Lower lobe of right lung (tissue), 2 donors: ENCODE measurements at regions not wholly inside any gene's neighbourhood (a gene's known extent, or its start where the extent isn't known, plus 50 kb on each side); places are given as distances from the start of the nearest gene placed in this dataset.

Experiments used
- ATAC-seq, 2 donors: fragments of 200-7000 bp; cut with Tn5 transposase; one replicate each; pipeline ENCODE4 v1.9.1; 2020 to 2022; ENCODE audit warnings: mild to moderate bottlenecking in 2 of 2, moderate library complexity in 2 of 2
- DNase-seq: peaks from one replicate; pipeline ENCODE4 v3.0.0-alpha.2; 2020
- H3K27ac ChIP-seq: fragments of 200-600 bp; one replicate; pipeline ENCODE4 v1.8.0; 2022
- H3K27me3 ChIP-seq: fragments of 200-600 bp; one replicate; pipeline ENCODE4 v1.8.0; 2022; ENCODE audit warnings: low read depth
- H3K36me3 ChIP-seq: fragments of 200-600 bp; one replicate; pipeline ENCODE4 v1.8.0; 2022; ENCODE audit warnings: mild to moderate bottlenecking
- H3K4me1 ChIP-seq: fragments of 200-600 bp; one replicate; pipeline ENCODE4 v1.8.0; 2022
- H3K4me3 ChIP-seq: fragments of 200-600 bp; one replicate; pipeline ENCODE4 v1.8.0; 2022; ENCODE audit warnings: mild to moderate bottlenecking
- H3K9me3 ChIP-seq: fragments of 200-600 bp; one replicate; pipeline ENCODE4 v1.8.0; 2022
- intact Hi-C: fragments of 100-400 bp; cut with DNase I; formaldehyde crosslinking; loops from one replicate; pipeline ENCODE4 v1.11.0; 2022
- TF ChIP-seq, protein P1 (sequence below): fragments of 200-600 bp; IDR thresholded peaks from one replicate; pipeline ENCODE4 v1.8.0; 2022; ENCODE audit warnings: antibody characterized with exemption, mild to moderate bottlenecking
- donor health status: DM: no; HTN: yes; CAD: no; lungs with severe emphysema.

DNA sequence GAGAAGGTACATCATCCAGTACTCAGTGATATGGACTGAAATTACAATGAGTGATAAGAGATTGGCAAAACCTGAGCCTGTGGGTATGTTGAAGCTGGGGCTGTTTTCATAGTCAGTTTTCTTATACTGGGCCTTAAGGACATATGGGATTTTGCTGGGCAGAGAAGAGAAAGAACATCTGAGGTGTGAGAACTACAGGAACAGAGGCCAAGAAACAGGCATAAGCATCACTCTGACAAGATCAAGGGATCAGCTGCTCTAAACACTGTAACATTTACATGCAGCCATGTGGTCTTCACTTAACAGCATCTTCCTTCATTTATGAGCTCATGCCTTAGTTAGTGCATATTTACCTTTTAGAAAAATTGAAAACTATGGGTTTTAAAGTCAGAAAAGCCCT, 220.0 kb downstream of the TRIM36 start:
- no peak for ATAC-seq
- Histone ChIP-seq H3K27ac (no peak overlapping the region), H3K36me3 (no peaks in the 10 kb centered on the region), H3K4me3 (no peak overlapping the region), H3K4me1 (no peaks in the 10 kb centered on the region), H3K27me3 (no peaks in the 10 kb centered on the region), H3K9me3 (no peaks in the 10 kb centered on the region)
- TF ChIP-seq, protein P1, sequence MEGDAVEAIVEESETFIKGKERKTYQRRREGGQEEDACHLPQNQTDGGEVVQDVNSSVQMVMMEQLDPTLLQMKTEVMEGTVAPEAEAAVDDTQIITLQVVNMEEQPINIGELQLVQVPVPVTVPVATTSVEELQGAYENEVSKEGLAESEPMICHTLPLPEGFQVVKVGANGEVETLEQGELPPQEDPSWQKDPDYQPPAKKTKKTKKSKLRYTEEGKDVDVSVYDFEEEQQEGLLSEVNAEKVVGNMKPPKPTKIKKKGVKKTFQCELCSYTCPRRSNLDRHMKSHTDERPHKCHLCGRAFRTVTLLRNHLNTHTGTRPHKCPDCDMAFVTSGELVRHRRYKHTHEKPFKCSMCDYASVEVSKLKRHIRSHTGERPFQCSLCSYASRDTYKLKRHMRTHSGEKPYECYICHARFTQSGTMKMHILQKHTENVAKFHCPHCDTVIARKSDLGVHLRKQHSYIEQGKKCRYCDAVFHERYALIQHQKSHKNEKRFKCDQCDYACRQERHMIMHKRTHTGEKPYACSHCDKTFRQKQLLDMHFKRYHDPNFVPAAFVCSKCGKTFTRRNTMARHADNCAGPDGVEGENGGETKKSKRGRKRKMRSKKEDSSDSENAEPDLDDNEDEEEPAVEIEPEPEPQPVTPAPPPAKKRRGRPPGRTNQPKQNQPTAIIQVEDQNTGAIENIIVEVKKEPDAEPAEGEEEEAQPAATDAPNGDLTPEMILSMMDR = no peak
- DNase-seq = no peak
- intact Hi-C loops = no loop called here

DNA sequence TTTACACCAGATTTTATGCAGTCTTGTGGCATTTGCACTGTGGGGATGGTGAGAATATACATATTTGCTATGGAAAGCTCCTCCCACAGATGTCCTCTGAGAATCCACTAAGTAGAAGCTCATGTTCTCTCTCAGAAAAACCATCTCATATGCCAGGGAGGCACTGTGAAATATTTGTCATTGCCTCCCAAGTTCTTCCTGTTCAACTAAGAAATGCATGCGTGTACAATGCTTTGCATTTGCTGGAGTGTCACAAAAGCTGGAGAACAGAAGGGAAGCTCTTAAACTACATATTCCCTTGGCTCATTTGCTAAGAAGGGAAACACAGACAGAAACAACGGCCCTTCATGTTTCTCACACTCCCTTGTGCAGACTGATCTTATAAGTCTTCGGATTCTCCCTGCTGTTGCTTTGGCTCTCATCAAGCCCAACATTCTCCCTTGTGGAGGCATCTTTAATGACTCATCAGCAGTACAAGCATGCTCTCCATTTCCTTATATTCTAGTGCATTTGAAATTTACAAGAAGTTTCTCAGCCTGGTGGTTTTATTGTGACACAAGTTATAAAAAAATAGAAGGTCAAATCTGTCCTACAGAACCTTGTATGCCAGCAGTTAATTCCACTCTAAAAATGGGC, 220.6 kb downstream of the TRIM36 start:
- no peaks in the 10 kb centered on the region for H3K9me3 ChIP-seq
- no peaks in the 10 kb centered on the region for H3K36me3 ChIP-seq
- intact Hi-C loops = no loop called here
- no peak overlapping the region for H3K27ac ChIP-seq
- no peaks in the 10 kb centered on the region for H3K27me3 ChIP-seq
- no peak for ATAC-seq
- TF ChIP-seq, protein P1 = no peak
- H3K4me1 ChIP-seq = no peaks in the 10 kb centered on the region
- H3K4me3 ChIP-seq = no peak overlapping the region
- no peak for DNase-seq

DNA sequence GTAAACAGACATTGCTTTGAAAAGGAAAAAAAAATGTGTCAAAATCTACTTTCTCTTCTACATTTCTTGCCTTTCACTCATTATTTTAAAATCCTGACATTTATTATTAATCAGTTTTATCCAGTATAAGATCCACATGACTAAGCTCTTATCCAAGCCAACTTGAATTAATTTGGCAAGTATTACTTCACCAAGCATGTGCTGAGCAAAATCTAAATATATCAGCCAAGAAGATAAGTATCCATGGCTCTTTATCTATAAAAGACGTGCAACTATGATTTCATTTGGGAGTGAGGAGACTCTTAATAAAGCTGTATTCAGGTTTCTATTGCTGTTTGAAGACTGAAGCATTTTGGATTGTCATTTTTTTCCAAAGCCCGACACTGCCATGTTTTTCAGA, 221.3 kb downstream of the TRIM36 start:
- H3K9me3 ChIP-seq = no peaks in the 10 kb centered on the region
- DNase-seq (no peak), ATAC-seq (no peak)
- TF ChIP-seq, protein P1 = no peak
- no peaks in the 10 kb centered on the region for H3K36me3 ChIP-seq
- H3K27me3 ChIP-seq = no peaks in the 10 kb centered on the region
- no peaks in the 10 kb centered on the region for H3K4me1 ChIP-seq
- no peak overlapping the region for H3K27ac ChIP-seq
- intact Hi-C loops = no loop called here
- no peak overlapping the region for H3K4me3 ChIP-seq

DNA sequence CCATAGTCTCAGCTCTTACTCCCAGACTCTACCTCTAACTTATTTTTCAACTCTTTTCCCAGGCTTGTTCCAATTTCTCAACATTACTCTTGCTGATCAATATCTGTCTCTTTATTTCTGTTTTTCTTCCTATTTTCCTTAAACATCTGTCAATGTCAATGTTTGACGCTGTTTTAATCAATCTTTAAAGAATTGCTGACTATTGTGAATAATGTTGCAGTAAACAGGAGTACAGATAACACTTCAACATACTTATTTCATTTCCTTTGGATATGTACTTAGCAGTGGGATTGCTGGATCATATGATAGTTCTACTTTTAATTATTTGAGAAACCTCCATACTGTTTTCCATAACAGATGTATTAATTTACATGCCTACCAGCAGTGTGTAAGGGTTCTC, 229.0 kb downstream of the TRIM36 start:
- TF ChIP-seq, protein P1 = no peak
- no peak for ATAC-seq

DNA sequence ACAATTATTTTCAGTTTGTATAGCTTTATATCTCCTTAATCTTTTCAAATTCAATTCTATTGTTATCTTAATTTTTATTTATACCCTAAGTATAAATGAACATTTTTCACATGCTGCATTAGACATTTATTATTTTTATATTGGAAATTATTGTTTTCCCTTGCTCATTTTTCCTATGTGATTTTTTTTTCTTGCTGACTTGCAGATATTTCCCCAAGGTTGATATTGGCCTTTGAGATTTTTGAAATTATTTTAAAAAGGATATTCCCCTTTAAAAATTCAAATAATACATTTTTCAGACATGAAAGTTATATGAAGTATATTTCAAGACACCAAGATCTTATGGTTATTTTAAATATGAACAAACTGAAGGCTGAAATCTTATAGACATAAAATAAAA, 234.2 kb downstream of the TRIM36 start:
- Histone ChIP-seq H3K9me3 (no peaks in the 10 kb centered on the region), H3K4me3 (no peak overlapping the region), H3K36me3 (no peaks in the 10 kb centered on the region), H3K27ac (no peak overlapping the region), H3K4me1 (no peaks in the 10 kb centered on the region), H3K27me3 (no peaks in the 10 kb centered on the region)
- intact Hi-C loops = no loop called here
- TF ChIP-seq, protein P1 = no peak
- no peak for ATAC-seq
- no peak for DNase-seq

More for the DNA sequence above, 229.0 kb downstream of the TRIM36 start:
- Histone ChIP-seq H3K27me3 (no peaks in the 10 kb centered on the region), H3K4me1 (no peaks in the 10 kb centered on the region), H3K36me3 (no peaks in the 10 kb centered on the region), H3K27ac (no peak overlapping the region), H3K9me3 (no peaks in the 10 kb centered on the region), H3K4me3 (no peak overlapping the region)
- intact Hi-C loops = no loop called here
- DNase-seq = no peak
